ENCODE measurements at regions not wholly inside any gene's neighbourhood (a gene's known extent, or its start where the extent isn't known, plus 50 kb on each side); places are given as distances from the start of the nearest gene placed in this dataset.

GRCh38 chr16:51003850-51004566 is 147.1 kb downstream of the SALL1 start:
- in situ Hi-C loops (cut with HindIII; ENCODE audit: low pct_unique_long_range_greater_than_20kb, low sequenced_read_pairs): no loop called here

GRCh38 chr16:51002881-51003490 is 148.1 kb downstream of the SALL1 start:
- no peak for DNase-seq (ENCODE audit: low read depth)
- in situ Hi-C loops (cut with HindIII; ENCODE audit: low pct_unique_long_range_greater_than_20kb, low sequenced_read_pairs): no loop called here

More at GRCh38 chr16:51003850-51004566, 147.1 kb downstream of the SALL1 start:
- no peak for DNase-seq (ENCODE audit: low read depth)

GRCh38 chr16:50999181-50999580 is 151.9 kb downstream of the SALL1 start:
- in situ Hi-C loops (cut with HindIII; ENCODE audit: low pct_unique_long_range_greater_than_20kb, low sequenced_read_pairs): no loop called here

GRCh38 chr16:50998411-50998810 is 152.7 kb downstream of the SALL1 start:
- in situ Hi-C loops (cut with HindIII; ENCODE audit: low pct_unique_long_range_greater_than_20kb, low sequenced_read_pairs): no loop called here
- no peak for DNase-seq (ENCODE audit: low read depth)

More at GRCh38 chr16:50999181-50999580, 151.9 kb downstream of the SALL1 start:
- DNase-seq (ENCODE audit: low read depth): no peak

- DNase-seq (ENCODE audit: low read depth): no peak
- in situ Hi-C loops (cut with HindIII; ENCODE audit: low pct_unique_long_range_greater_than_20kb, low sequenced_read_pairs): no loop called here
Observed at GRCh38 chr16:50997679-50998078, 153.4 kb downstream of the SALL1 start.

GRCh38 chr16:50996830-50997186 is 154.3 kb downstream of the SALL1 start:
- in situ Hi-C loops (cut with HindIII; ENCODE audit: low pct_unique_long_range_greater_than_20kb, low sequenced_read_pairs): no loop called here

GRCh38 chr16:50996166-50996829 is 154.8 kb downstream of the SALL1 start:
- in situ Hi-C loops (cut with HindIII; ENCODE audit: low pct_unique_long_range_greater_than_20kb, low sequenced_read_pairs): no loop called here
- DNase-seq (ENCODE audit: low read depth): no peak

More at GRCh38 chr16:50996830-50997186, 154.3 kb downstream of the SALL1 start:
- no peak for DNase-seq (ENCODE audit: low read depth)

- DNase-seq (ENCODE audit: low read depth): no peak
- in situ Hi-C loops (cut with HindIII; ENCODE audit: low pct_unique_long_range_greater_than_20kb, low sequenced_read_pairs): no loop called here
Observed at GRCh38 chr16:50994995-50995394, 156.1 kb downstream of the SALL1 start.

- no peak for DNase-seq (ENCODE audit: low read depth)
- in situ Hi-C loops (cut with HindIII; ENCODE audit: low pct_unique_long_range_greater_than_20kb, low sequenced_read_pairs): no loop called here
Observed at GRCh38 chr16:50992350-50993032, 158.6 kb downstream of the SALL1 start.

- in situ Hi-C loops (cut with HindIII; ENCODE audit: low pct_unique_long_range_greater_than_20kb, low sequenced_read_pairs): no loop called here
Observed at GRCh38 chr16:50991436-50991835, 159.6 kb downstream of the SALL1 start.

GRCh38 chr16:50991006-50991405 is 160.1 kb downstream of the SALL1 start:
- in situ Hi-C loops (cut with HindIII; ENCODE audit: low pct_unique_long_range_greater_than_20kb, low sequenced_read_pairs): no loop called here
- DNase-seq (ENCODE audit: low read depth): no peak

More at GRCh38 chr16:50991436-50991835, 159.6 kb downstream of the SALL1 start:
- no peak for DNase-seq (ENCODE audit: low read depth)

- no peak for DNase-seq (ENCODE audit: low read depth)
- in situ Hi-C loops (cut with HindIII; ENCODE audit: low pct_unique_long_range_greater_than_20kb, low sequenced_read_pairs): no loop called here
Observed at GRCh38 chr16:50989047-50989446, 162.0 kb downstream of the SALL1 start.

GRCh38 chr16:50988441-50988840 is 162.6 kb downstream of the SALL1 start:
- DNase-seq (ENCODE audit: low read depth): no peak
- in situ Hi-C loops (cut with HindIII; ENCODE audit: low pct_unique_long_range_greater_than_20kb, low sequenced_read_pairs): no loop called here

- in situ Hi-C loops (cut with HindIII; ENCODE audit: low pct_unique_long_range_greater_than_20kb, low sequenced_read_pairs): no loop called here
- no peak for DNase-seq (ENCODE audit: low read depth)
Observed at GRCh38 chr16:50986453-50986852, 164.6 kb downstream of the SALL1 start.

- in situ Hi-C loops (cut with HindIII; ENCODE audit: low pct_unique_long_range_greater_than_20kb, low sequenced_read_pairs): no loop called here
- no peak for DNase-seq (ENCODE audit: low read depth)
Observed at GRCh38 chr16:50985733-50986132, 165.3 kb downstream of the SALL1 start.

- in situ Hi-C loops (cut with HindIII; ENCODE audit: low pct_unique_long_range_greater_than_20kb, low sequenced_read_pairs): no loop called here
- DNase-seq (ENCODE audit: low read depth): no peak
Observed at GRCh38 chr16:50984688-50985087, 166.4 kb downstream of the SALL1 start.

GRCh38 chr16:50982808-50983207 is 168.3 kb downstream of the SALL1 start:
- in situ Hi-C loops (cut with HindIII; ENCODE audit: low pct_unique_long_range_greater_than_20kb, low sequenced_read_pairs): no loop called here
- DNase-seq (ENCODE audit: low read depth): no peak

GRCh38 chr16:50981951-50982350 is 169.1 kb downstream of the SALL1 start:
- in situ Hi-C loops (cut with HindIII; ENCODE audit: low pct_unique_long_range_greater_than_20kb, low sequenced_read_pairs): no loop called here
- DNase-seq (ENCODE audit: low read depth): no peak

- in situ Hi-C loops (cut with HindIII; ENCODE audit: low pct_unique_long_range_greater_than_20kb, low sequenced_read_pairs): no loop called here
- DNase-seq (ENCODE audit: low read depth): no peak
Observed at GRCh38 chr16:50980666-50981065, 170.4 kb downstream of the SALL1 start.

Data from Caki2 (cell line).